ENCODE measurements at regions not wholly inside any gene's neighbourhood (a gene's known extent, or its start where the extent isn't known, plus 50 kb on each side); places are given as distances from the start of the nearest gene placed in this dataset.
A peak's percentile ranks its signal among the peaks of the same experiment; 100 is the strongest.

- WGBS, 2 donors, result 64 to 86% methylated on average over 7 of the region's 7 CpGs
- H3K4me1 ChIP-seq (ENCODE audit: control insufficient read depth in 2 of 2, insufficient read depth in 2 of 2, low read length in 1 of 2), result peaks cover 0 to 2% of the 10 kb centered on the region in 2 donors
- no peaks in the 10 kb centered on the region for H3K9me3 ChIP-seq (ENCODE audit: control insufficient read depth in 2 of 2, insufficient read depth in 1 of 2, low read depth in 1 of 2, low read length in 1 of 2)
- no peak overlapping the region for H3K27ac ChIP-seq (ENCODE audit: low read depth in 2 of 2, low read length in 1 of 2)
- H3K4me3 ChIP-seq (ENCODE audit: low read depth in 1 of 2, low read length in 2 of 2), result no peak overlapping the region
- no peaks in the 10 kb centered on the region for H3K27me3 ChIP-seq (ENCODE audit: control insufficient read depth in 1 of 2, insufficient read depth in 2 of 2, low read length in 2 of 2)
- no peaks in the 10 kb centered on the region for H3K36me3 ChIP-seq (ENCODE audit: control insufficient read depth in 2 of 2, insufficient read depth in 2 of 2, low read length in 1 of 2)
These were observed 225.5 kb upstream of the JADE1 start for GRCh38 chr4:128583753-128584712.

GRCh38 chr4:128582427-128582870 lies 227.1 kb upstream of the JADE1 start:
- Histone ChIP-seq H3K9me3 (ENCODE audit: control insufficient read depth in 2 of 2, insufficient read depth in 1 of 2, low read depth in 1 of 2, low read length in 1 of 2) (no peaks in the 10 kb centered on the region), H3K36me3 (ENCODE audit: control insufficient read depth in 2 of 2, insufficient read depth in 2 of 2, low read length in 1 of 2) (no peaks in the 10 kb centered on the region), H3K4me3 (ENCODE audit: low read depth in 1 of 2, low read length in 2 of 2) (no peak overlapping the region), H3K27ac (ENCODE audit: low read depth in 2 of 2, low read length in 1 of 2) (no peak overlapping the region), H3K27me3 (ENCODE audit: control insufficient read depth in 1 of 2, insufficient read depth in 2 of 2, low read length in 2 of 2) (no peaks in the 10 kb centered on the region), H3K4me1 (ENCODE audit: control insufficient read depth in 2 of 2, insufficient read depth in 2 of 2, low read length in 1 of 2) (peaks cover 0 to 2% of the 10 kb centered on the region in 2 donors)
- 95 to 97% methylated on average over 1 of the region's 1 CpG for WGBS, 2 donors

GRCh38 chr4:128579154-128579853 lies 230.2 kb upstream of the JADE1 start:
- no peaks in the 10 kb centered on the region for H3K36me3 ChIP-seq (ENCODE audit: control insufficient read depth in 2 of 2, insufficient read depth in 2 of 2, low read length in 1 of 2)
- H3K27ac ChIP-seq (ENCODE audit: low read depth in 2 of 2, low read length in 1 of 2), result no peak overlapping the region
- H3K4me1 ChIP-seq (ENCODE audit: control insufficient read depth in 2 of 2, insufficient read depth in 2 of 2, low read length in 1 of 2), result no peaks in the 10 kb centered on the region
- H3K27me3 ChIP-seq (ENCODE audit: control insufficient read depth in 1 of 2, insufficient read depth in 2 of 2, low read length in 2 of 2), result no peaks in the 10 kb centered on the region
- no peak overlapping the region for H3K4me3 ChIP-seq (ENCODE audit: low read depth in 1 of 2, low read length in 2 of 2)
- H3K9me3 ChIP-seq (ENCODE audit: control insufficient read depth in 2 of 2, insufficient read depth in 1 of 2, low read depth in 1 of 2, low read length in 1 of 2), result no peaks in the 10 kb centered on the region
- WGBS, 2 donors, result 66 to 67% methylated on average over 5 of the region's 5 CpGs

- no peak overlapping the region for H3K27ac ChIP-seq (ENCODE audit: low read depth in 2 of 2, low read length in 1 of 2)
- no peak overlapping the region for H3K4me3 ChIP-seq (ENCODE audit: low read depth in 1 of 2, low read length in 2 of 2)
- H3K9me3 ChIP-seq (ENCODE audit: control insufficient read depth in 2 of 2, insufficient read depth in 1 of 2, low read depth in 1 of 2, low read length in 1 of 2), result peaks cover 0 to 2% of the 10 kb centered on the region in 2 donors
- H3K27me3 ChIP-seq (ENCODE audit: control insufficient read depth in 1 of 2, insufficient read depth in 2 of 2, low read length in 2 of 2), result no peaks in the 10 kb centered on the region
- H3K36me3 ChIP-seq (ENCODE audit: control insufficient read depth in 2 of 2, insufficient read depth in 2 of 2, low read length in 1 of 2), result no peaks in the 10 kb centered on the region
- WGBS, 2 donors, result 28 to 34% methylated on average over 3 of the region's 3 CpGs
- H3K4me1 ChIP-seq (ENCODE audit: control insufficient read depth in 2 of 2, insufficient read depth in 2 of 2, low read length in 1 of 2), result peaks cover 0 to 3% of the 10 kb centered on the region in 2 donors
These were observed 234.8 kb upstream of the JADE1 start for GRCh38 chr4:128574706-128575105.

- H3K27me3 ChIP-seq (ENCODE audit: control insufficient read depth in 1 of 2, insufficient read depth in 2 of 2, low read length in 2 of 2), result no peaks in the 10 kb centered on the region
- no peaks in the 10 kb centered on the region for H3K36me3 ChIP-seq (ENCODE audit: control insufficient read depth in 2 of 2, insufficient read depth in 2 of 2, low read length in 1 of 2)
- H3K9me3 ChIP-seq (ENCODE audit: control insufficient read depth in 2 of 2, insufficient read depth in 1 of 2, low read depth in 1 of 2, low read length in 1 of 2), result peaks cover 0 to 2% of the 10 kb centered on the region in 2 donors
- 61 to 83% methylated on average over 4 of the region's 4 CpGs for WGBS, 2 donors
- peaks cover 0 to 3% of the 10 kb centered on the region in 2 donors for H3K4me1 ChIP-seq (ENCODE audit: control insufficient read depth in 2 of 2, insufficient read depth in 2 of 2, low read length in 1 of 2)
- H3K4me3 ChIP-seq (ENCODE audit: low read depth in 1 of 2, low read length in 2 of 2), result no peak overlapping the region
- H3K27ac ChIP-seq (ENCODE audit: low read depth in 2 of 2, low read length in 1 of 2), result no peak overlapping the region
These were observed 235.6 kb upstream of the JADE1 start for GRCh38 chr4:128573781-128574508.

GRCh38 chr4:128572778-128573241 lies 236.7 kb upstream of the JADE1 start:
- 93 to 94% methylated on average over 3 of the region's 3 CpGs for WGBS, 2 donors
- Histone ChIP-seq H3K36me3 (ENCODE audit: control insufficient read depth in 2 of 2, insufficient read depth in 2 of 2, low read length in 1 of 2) (no peaks in the 10 kb centered on the region), H3K4me3 (ENCODE audit: low read depth in 1 of 2, low read length in 2 of 2) (no peak overlapping the region), H3K9me3 (ENCODE audit: control insufficient read depth in 2 of 2, insufficient read depth in 1 of 2, low read depth in 1 of 2, low read length in 1 of 2) (peaks cover 0 to 2% of the 10 kb centered on the region in 2 donors), H3K27me3 (ENCODE audit: control insufficient read depth in 1 of 2, insufficient read depth in 2 of 2, low read length in 2 of 2) (no peaks in the 10 kb centered on the region), H3K27ac (ENCODE audit: low read depth in 2 of 2, low read length in 1 of 2) (no peak overlapping the region), H3K4me1 (ENCODE audit: control insufficient read depth in 2 of 2, insufficient read depth in 2 of 2, low read length in 1 of 2) (peaks cover 0 to 3% of the 10 kb centered on the region in 2 donors)

- Histone ChIP-seq H3K27ac (ENCODE audit: low read depth in 2 of 2, low read length in 1 of 2) (no peak overlapping the region), H3K4me3 (ENCODE audit: low read depth in 1 of 2, low read length in 2 of 2) (no peak overlapping the region), H3K27me3 (ENCODE audit: control insufficient read depth in 1 of 2, insufficient read depth in 2 of 2, low read length in 2 of 2) (no peaks in the 10 kb centered on the region), H3K36me3 (ENCODE audit: control insufficient read depth in 2 of 2, insufficient read depth in 2 of 2, low read length in 1 of 2) (no peaks in the 10 kb centered on the region), H3K9me3 (ENCODE audit: control insufficient read depth in 2 of 2, insufficient read depth in 1 of 2, low read depth in 1 of 2, low read length in 1 of 2) (peaks cover 0 to 2% of the 10 kb centered on the region in 2 donors), H3K4me1 (ENCODE audit: control insufficient read depth in 2 of 2, insufficient read depth in 2 of 2, low read length in 1 of 2) (peaks cover 0 to 3% of the 10 kb centered on the region in 2 donors)
These were observed 237.8 kb upstream of the JADE1 start for GRCh38 chr4:128571747-128572146.

GRCh38 chr4:128570387-128570975 lies 239.0 kb upstream of the JADE1 start:
- H3K27ac ChIP-seq (ENCODE audit: low read depth in 2 of 2, low read length in 1 of 2), result peak overlapping the region in 1 of 2 donors; percentile 57
- H3K36me3 ChIP-seq (ENCODE audit: control insufficient read depth in 2 of 2, insufficient read depth in 2 of 2, low read length in 1 of 2), result no peaks in the 10 kb centered on the region
- WGBS, 2 donors, result 48 to 64% methylated on average over 6 of the region's 6 CpGs

GRCh38 chr4:128566693-128567092 lies 242.8 kb upstream of the JADE1 start:
- no peaks in the 10 kb centered on the region for H3K36me3 ChIP-seq (ENCODE audit: control insufficient read depth in 2 of 2, insufficient read depth in 2 of 2, low read length in 1 of 2)
- H3K27ac ChIP-seq (ENCODE audit: low read depth in 2 of 2, low read length in 1 of 2), result no peak overlapping the region
- peaks cover 0 to 2% of the 10 kb centered on the region in 2 donors for H3K9me3 ChIP-seq (ENCODE audit: control insufficient read depth in 2 of 2, insufficient read depth in 1 of 2, low read depth in 1 of 2, low read length in 1 of 2)
- H3K4me3 ChIP-seq (ENCODE audit: low read depth in 1 of 2, low read length in 2 of 2), result no peak overlapping the region
- H3K27me3 ChIP-seq (ENCODE audit: control insufficient read depth in 1 of 2, insufficient read depth in 2 of 2, low read length in 2 of 2), result no peaks in the 10 kb centered on the region
- H3K4me1 ChIP-seq (ENCODE audit: control insufficient read depth in 2 of 2, insufficient read depth in 2 of 2, low read length in 1 of 2), result peaks cover 0 to 3% of the 10 kb centered on the region in 2 donors
- 74 to 78% methylated on average over 2 of the region's 2 CpGs for WGBS, 2 donors

More at GRCh38 chr4:128570387-128570975, 239.0 kb upstream of the JADE1 start:
- H3K9me3 ChIP-seq (ENCODE audit: control insufficient read depth in 2 of 2, insufficient read depth in 1 of 2, low read depth in 1 of 2, low read length in 1 of 2), result peaks cover 0 to 2% of the 10 kb centered on the region in 2 donors
- H3K4me3 ChIP-seq (ENCODE audit: low read depth in 1 of 2, low read length in 2 of 2), result no peak overlapping the region
- H3K4me1 ChIP-seq (ENCODE audit: control insufficient read depth in 2 of 2, insufficient read depth in 2 of 2, low read length in 1 of 2), result peaks cover 0 to 3% of the 10 kb centered on the region in 2 donors
- H3K27me3 ChIP-seq (ENCODE audit: control insufficient read depth in 1 of 2, insufficient read depth in 2 of 2, low read length in 2 of 2), result no peaks in the 10 kb centered on the region

Data from esophagus (tissue), 2 donors.